BJ (cell line): ENCODE measurements at regions not wholly inside any gene's neighbourhood (a gene's known extent, or its start where the extent isn't known, plus 50 kb on each side); places are given as distances from the start of the nearest gene placed in this dataset.

Experiments used
- CTCF ChIA-PET: fragments of 350-600 bp; formaldehyde crosslinking; extraction: SDS; loops from one replicate; lab custom pipeline; 2021; ENCODE audit warnings: antibody characterized with exemption, inconsistent platforms; lab: Yijun Ruan, JAX
- POLR2A ChIA-PET: fragments of 300-600 bp; sonication (Branson Sonifier 250); formaldehyde crosslinking; extraction: SDS; loops from one replicate; lab custom pipeline; 2021; ENCODE audit warnings: antibody characterized with exemption; lab: Charles Lee
- DNase-seq: peaks from one replicate; pipeline ENCODE4 v3.0.0-alpha.2; 2011; ENCODE audit warnings: low read depth
- H3K27me3 ChIP-seq: 2 replicates; pipeline ENCODE4 v1.6.0; 2011; ENCODE audit warnings: low read length; ENCODE audit not compliant: control insufficient read depth, insufficient read depth
- H3K36me3 ChIP-seq: 2 replicates; pipeline ENCODE4 v1.5.1; 2011; ENCODE audit warnings: low read length; ENCODE audit not compliant: control insufficient read depth, insufficient read depth
- H3K4me3 ChIP-seq: 2 replicates; pipeline ENCODE4 v1.5.1; 2011; ENCODE audit warnings: low read depth, mild to moderate bottlenecking, control low read depth, low read length
- CTCF ChIP-seq: IDR thresholded peaks from 2 replicates; pipeline ENCODE4 v1.5.1; 2011; ENCODE audit warnings: low read depth, mild to moderate bottlenecking, control low read depth, inconsistent platforms, low read length, moderate library complexity; ENCODE audit not compliant: insufficient read depth

GRCh38 chr13:18993884-18994660, 187.6 kb downstream of the TUBA3C start:
- TF ChIP-seq CTCF: no peak
- DNase-seq: no peak
- H3K4me3 ChIP-seq: no peak overlapping the region
- H3K36me3 ChIP-seq: no peaks in the 10 kb centered on the region
- H3K27me3 ChIP-seq: no peaks in the 10 kb centered on the region
- ChIA-PET POLR2A (no interaction called here), CTCF (no interaction called here)

DNA sequence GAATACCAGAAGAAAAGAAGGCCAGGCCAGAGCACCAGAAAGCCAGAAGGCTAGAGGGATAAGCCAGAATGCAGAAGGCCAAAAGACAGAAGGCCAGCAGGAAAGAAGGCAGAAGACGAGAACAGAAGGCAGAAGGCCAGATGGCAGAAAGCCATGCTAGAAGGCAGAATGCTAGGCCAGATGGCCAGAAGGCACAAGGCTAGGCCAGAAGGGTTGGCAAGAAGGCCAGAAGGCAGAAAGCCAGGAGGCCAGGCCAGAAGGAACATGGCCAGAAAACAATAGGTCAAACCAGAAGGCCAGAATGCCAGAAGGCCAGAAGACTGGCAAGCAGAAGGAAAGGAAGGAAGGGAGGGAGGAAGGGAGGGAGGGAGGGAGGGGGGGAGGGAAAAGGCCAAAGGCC, 188.8 kb downstream of the TUBA3C start:
- Histone ChIP-seq H3K27me3 (no peaks in the 10 kb centered on the region), H3K36me3 (no peaks in the 10 kb centered on the region), H3K4me3 (no peak overlapping the region)
- TF ChIP-seq CTCF: no peak
- no peak for DNase-seq
- ChIA-PET CTCF (no interaction called here), POLR2A (no interaction called here)

GRCh38 chr13:18991060-18991459, 190.6 kb downstream of the TUBA3C start:
- no peaks in the 10 kb centered on the region for H3K27me3 ChIP-seq
- ChIA-PET CTCF (no interaction called here), POLR2A (no interaction called here)
- no peaks in the 10 kb centered on the region for H3K36me3 ChIP-seq
- H3K4me3 ChIP-seq: no peak overlapping the region
- DNase-seq: no peak
- TF ChIP-seq CTCF: no peak

- no peak overlapping the region for H3K4me3 ChIP-seq
- CTCF ChIA-PET: no interaction called here
- no peak for TF ChIP-seq CTCF
- H3K36me3 ChIP-seq: no peaks in the 10 kb centered on the region
- POLR2A ChIA-PET: no interaction called here
- H3K27me3 ChIP-seq: no peaks in the 10 kb centered on the region
- DNase-seq: no peak
Observed at GRCh38 chr13:18978447-18978846, 203.2 kb downstream of the TUBA3C start.

DNA sequence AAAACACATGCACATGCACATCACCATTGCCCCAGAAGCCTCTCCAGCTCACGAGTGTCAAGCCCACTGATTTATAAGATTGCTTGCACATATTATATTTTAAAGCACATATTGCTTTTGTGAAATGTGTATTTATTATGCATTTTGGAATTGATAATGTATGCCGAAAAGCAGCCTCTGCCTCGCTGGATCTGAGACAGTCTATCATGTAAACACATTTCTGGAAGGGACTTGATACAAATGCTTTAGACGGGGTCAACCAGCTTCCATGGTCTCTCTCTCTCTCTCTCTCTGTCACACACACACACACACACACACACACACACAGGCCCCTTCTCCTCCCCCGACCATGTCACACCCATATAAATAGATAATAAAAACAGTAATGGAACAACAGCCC, 203.8 kb downstream of the TUBA3C start:
- TF ChIP-seq CTCF: no peak
- Histone ChIP-seq H3K27me3 (no peaks in the 10 kb centered on the region), H3K36me3 (no peaks in the 10 kb centered on the region), H3K4me3 (no peak overlapping the region)
- ChIA-PET CTCF (no interaction called here), POLR2A (no interaction called here)
- DNase-seq: no peak
